ENCODE measurements at regions not wholly inside any gene's neighbourhood (a gene's known extent, or its start where the extent isn't known, plus 50 kb on each side); places are given as distances from the start of the nearest gene placed in this dataset.

DNA sequence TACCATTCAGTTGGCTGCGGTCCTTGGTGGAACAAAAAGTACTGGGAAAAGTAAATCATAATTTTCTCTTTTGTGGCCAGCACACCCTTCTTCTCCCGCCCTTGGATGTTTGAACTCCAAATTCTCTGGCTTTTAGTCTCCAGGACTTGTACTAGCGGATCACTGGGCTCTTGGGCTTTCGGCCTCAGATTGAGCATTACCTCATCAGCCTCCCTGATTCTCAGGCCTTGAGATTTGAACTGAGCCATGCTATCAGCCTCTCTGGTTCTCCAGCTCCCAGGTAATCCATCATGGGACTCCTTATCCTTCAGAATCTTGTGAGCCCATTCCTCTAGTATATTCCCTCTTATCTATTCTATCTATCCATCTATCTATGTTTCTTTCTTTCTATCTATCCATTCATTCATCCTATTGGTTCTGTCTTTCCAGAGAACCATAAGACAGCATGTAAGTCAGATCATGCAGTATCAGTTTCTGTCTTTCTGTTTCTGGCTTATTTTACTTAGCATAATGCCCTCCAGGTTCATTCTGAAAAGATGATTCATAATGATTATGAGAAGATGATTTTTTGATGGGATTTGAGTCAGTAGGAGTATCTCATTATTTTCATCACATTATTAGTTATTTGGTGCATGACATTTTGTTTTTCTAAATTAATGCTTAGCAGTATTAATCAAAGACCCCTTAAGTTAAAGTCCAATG is 814.9 kb downstream of the LRFN5 start:
- H3K36me3 Mint-ChIP-seq (ENCODE audit: low read depth), result no peaks in the 10 kb centered on the region
- no peak overlapping the region for H3K4me3 Mint-ChIP-seq
- H3K27ac Mint-ChIP-seq (ENCODE audit: unreplicated experiment), result no peak overlapping the region
- no peaks in the 10 kb centered on the region for H3K27me3 Mint-ChIP-seq (ENCODE audit: low read depth)
- TF ChIP-seq, protein P1, sequence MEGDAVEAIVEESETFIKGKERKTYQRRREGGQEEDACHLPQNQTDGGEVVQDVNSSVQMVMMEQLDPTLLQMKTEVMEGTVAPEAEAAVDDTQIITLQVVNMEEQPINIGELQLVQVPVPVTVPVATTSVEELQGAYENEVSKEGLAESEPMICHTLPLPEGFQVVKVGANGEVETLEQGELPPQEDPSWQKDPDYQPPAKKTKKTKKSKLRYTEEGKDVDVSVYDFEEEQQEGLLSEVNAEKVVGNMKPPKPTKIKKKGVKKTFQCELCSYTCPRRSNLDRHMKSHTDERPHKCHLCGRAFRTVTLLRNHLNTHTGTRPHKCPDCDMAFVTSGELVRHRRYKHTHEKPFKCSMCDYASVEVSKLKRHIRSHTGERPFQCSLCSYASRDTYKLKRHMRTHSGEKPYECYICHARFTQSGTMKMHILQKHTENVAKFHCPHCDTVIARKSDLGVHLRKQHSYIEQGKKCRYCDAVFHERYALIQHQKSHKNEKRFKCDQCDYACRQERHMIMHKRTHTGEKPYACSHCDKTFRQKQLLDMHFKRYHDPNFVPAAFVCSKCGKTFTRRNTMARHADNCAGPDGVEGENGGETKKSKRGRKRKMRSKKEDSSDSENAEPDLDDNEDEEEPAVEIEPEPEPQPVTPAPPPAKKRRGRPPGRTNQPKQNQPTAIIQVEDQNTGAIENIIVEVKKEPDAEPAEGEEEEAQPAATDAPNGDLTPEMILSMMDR (conservative IDR thresholded peaks at IDR 0.05), result no peak
- no peak for DNase-seq (ENCODE audit: low read depth, low spot score)
- no peaks in the 10 kb centered on the region for H3K9me3 Mint-ChIP-seq
- H3K4me1 Mint-ChIP-seq, result no peaks in the 10 kb centered on the region

DNA sequence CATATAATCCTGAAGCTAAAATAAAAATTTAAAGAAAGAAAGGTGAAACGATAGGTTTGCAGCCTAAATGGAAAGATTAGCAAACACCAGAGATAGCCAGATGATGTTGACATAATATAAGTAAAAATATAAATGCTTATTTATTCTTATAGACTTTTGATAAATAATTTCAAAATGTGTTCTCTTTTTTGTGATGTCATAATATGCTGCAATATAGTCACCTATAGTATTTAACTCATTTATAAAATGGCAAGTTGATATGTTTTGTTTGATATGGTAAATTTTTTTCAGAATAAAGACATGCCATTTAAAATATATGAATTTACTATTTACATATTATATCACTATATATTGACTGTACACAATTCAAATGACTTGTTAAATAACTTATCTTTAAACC is 813.4 kb downstream of the LRFN5 start:
- no peaks in the 10 kb centered on the region for H3K36me3 Mint-ChIP-seq (ENCODE audit: low read depth)
- no peak overlapping the region for H3K4me3 Mint-ChIP-seq
- no peaks in the 10 kb centered on the region for H3K4me1 Mint-ChIP-seq
- no peaks in the 10 kb centered on the region for H3K27me3 Mint-ChIP-seq (ENCODE audit: low read depth)
- H3K27ac Mint-ChIP-seq (ENCODE audit: unreplicated experiment), result no peak overlapping the region
- TF ChIP-seq, protein P1 (conservative IDR thresholded peaks at IDR 0.05), result no peak
- DNase-seq (ENCODE audit: low read depth, low spot score), result no peak
- H3K9me3 Mint-ChIP-seq, result no peaks in the 10 kb centered on the region

DNA sequence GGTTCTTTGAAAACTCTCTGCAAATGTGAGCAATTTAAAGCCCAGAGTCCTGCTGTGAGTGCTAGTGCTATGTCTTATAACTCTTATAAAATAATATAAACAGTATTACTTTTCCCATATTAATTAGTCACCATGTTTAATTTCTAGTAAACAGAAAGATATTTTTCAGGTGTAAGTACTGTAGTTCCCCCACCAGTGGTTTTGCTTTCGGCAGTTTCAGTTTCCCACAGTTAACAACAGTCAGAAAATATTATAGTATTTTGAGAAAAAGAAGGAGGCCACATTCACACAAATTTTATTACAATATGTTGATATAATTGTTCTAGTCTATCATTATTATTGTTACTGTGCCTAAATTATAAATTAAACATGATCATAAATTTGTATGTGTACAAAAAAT is 800.5 kb downstream of the LRFN5 start:
- no peak overlapping the region for H3K27ac Mint-ChIP-seq (ENCODE audit: unreplicated experiment)
- H3K4me1 Mint-ChIP-seq, result no peaks in the 10 kb centered on the region
- TF ChIP-seq, protein P1 (conservative IDR thresholded peaks at IDR 0.05), result no peak
- no peak overlapping the region for H3K4me3 Mint-ChIP-seq
- DNase-seq (ENCODE audit: low read depth, low spot score), result no peak
- H3K27me3 Mint-ChIP-seq (ENCODE audit: low read depth), result no peaks in the 10 kb centered on the region
- H3K9me3 Mint-ChIP-seq, result no peaks in the 10 kb centered on the region
- H3K36me3 Mint-ChIP-seq (ENCODE audit: low read depth), result no peaks in the 10 kb centered on the region

DNA sequence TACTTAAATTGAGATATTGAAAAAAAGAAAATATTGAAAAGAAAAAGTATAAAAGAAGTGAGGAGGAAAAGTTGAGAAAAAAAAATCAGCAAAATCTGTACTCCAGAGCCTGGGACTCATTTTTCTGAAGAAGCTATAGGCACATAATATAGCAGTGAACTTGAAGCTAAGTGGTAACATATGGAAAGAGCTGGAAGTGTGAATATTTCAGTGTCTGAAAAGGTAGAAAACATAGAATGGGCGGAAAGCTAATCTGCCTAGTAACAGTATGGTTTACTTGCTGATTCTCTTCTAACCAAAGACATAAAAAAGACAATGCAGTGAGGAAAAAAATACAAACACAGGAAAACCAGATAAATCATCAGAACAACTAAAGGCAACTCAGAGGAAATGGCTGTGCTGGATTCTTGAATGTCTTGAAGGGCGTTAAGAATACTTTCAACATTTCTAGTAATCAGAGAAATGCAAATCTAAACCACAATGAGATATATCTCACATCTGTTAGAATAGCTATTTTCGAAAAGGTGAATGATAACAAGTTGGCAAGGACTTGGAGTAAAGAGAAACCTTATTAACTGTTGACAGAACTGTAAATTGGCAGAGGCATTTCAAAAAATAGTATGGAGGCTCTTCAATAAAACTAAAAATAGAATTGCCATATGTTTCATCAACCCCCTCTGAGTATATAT is 784.6 kb downstream of the LRFN5 start:
- DNase-seq (ENCODE audit: low read depth, low spot score), result no peak
- H3K9me3 Mint-ChIP-seq, result no peaks in the 10 kb centered on the region
- no peaks in the 10 kb centered on the region for H3K27me3 Mint-ChIP-seq (ENCODE audit: low read depth)
- no peaks in the 10 kb centered on the region for H3K4me1 Mint-ChIP-seq
- no peaks in the 10 kb centered on the region for H3K36me3 Mint-ChIP-seq (ENCODE audit: low read depth)
- H3K27ac Mint-ChIP-seq (ENCODE audit: unreplicated experiment), result no peak overlapping the region
- TF ChIP-seq, protein P1 (conservative IDR thresholded peaks at IDR 0.05), result no peak
- H3K4me3 Mint-ChIP-seq, result no peak overlapping the region

DNA sequence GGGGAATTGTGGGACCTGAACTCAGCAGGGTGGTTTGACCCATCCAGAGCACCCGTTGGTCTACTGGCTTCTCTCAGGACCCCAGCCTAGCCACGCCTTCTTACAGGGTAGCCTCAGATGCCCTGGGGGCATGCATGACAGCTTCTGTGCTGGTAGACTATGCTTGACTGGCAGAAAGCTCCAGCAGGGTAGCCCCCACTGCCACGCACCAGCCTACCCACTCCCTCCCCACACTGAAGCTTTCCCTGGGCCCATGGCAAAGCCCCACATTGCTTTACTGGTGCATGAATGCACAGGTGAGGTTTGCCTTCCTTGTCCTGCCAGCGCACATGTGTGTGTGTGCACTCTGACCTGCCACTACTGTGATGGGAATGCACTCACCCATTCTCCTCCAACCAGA is 772.2 kb downstream of the LRFN5 start:
- no peak for DNase-seq (ENCODE audit: low read depth, low spot score)
- H3K27ac Mint-ChIP-seq (ENCODE audit: unreplicated experiment), result no peak overlapping the region
- H3K36me3 Mint-ChIP-seq (ENCODE audit: low read depth), result no peaks in the 10 kb centered on the region
- H3K27me3 Mint-ChIP-seq (ENCODE audit: low read depth), result no peaks in the 10 kb centered on the region
- no peaks in the 10 kb centered on the region for H3K4me1 Mint-ChIP-seq
- no peaks in the 10 kb centered on the region for H3K9me3 Mint-ChIP-seq
- no peak overlapping the region for H3K4me3 Mint-ChIP-seq
- TF ChIP-seq, protein P1 (conservative IDR thresholded peaks at IDR 0.05), result no peak

Data from neural crest cell (in vitro differentiated cells).